AG10803 (cell line): ENCODE measurements at regions not wholly inside any gene's neighbourhood (a gene's known extent, or its start where the extent isn't known, plus 50 kb on each side); places are given as distances from the start of the nearest gene placed in this dataset.

Experiments
- DNase-seq: peaks from one replicate; pipeline ENCODE4 v3.0.0; 2010; ENCODE audit warnings: low read depth
- H3K4me3 ChIP-seq: 2 replicates; pipeline ENCODE4 v1.5.1; 2011; ENCODE audit warnings: mild to moderate bottlenecking, low read length, control low read depth
- CTCF ChIP-seq: conservative IDR thresholded peaks from 2 replicates; pipeline ENCODE4 v1.5.1; 2011; ENCODE audit warnings: mild to moderate bottlenecking, low read length, control low read depth, inconsistent platforms

DNA sequence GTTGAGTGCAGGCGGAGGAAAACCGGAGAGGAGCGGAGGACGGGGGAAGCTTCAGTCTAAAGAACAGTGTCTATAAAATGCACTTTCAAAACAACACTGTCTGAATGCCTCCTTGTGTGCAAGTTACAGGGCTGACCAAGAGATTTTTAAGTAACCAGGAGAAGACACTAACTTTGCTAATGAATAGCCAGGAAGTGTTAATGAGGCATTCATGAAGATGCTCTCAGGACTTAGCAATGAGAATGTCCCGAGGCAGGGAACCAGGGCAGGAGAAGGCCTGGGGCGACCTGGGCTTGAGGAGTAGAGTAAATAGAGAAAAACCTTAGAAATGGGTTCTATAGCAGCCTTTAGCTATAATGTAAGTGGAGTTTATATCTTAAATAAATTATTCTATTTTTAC lies 312.1 kb downstream of the SKIDA1 start:
- no peak for TF ChIP-seq CTCF
- DNase-seq = no peak
- H3K4me3 ChIP-seq = no peak overlapping the region

- H3K4me3 ChIP-seq = no peak overlapping the region
- TF ChIP-seq CTCF = no peak
- DNase-seq = no peak
Measured at GRCh38 chr10:21212912-21213311, 312.6 kb downstream of the SKIDA1 start.

DNA sequence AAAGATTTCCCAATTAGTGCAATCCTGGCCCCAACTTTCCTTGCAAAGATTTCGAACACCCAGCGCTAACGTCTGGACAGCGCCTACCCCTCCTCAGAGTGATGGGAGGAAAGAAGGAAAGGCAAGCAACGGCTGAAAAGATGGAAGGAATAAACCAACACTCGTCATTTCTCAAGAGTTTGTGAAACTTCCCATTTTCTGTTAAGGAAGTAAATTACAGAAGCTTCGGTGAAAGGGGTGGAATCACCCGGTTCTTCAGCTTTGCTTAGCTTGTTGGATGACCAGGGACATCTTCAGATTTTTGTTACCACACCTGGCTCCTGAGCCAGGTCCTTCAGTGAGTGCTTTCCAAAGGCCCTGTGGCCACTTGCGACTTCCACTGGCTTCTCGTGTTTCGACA lies 313.1 kb downstream of the SKIDA1 start:
- TF ChIP-seq CTCF = no peak
- no peak overlapping the region for H3K4me3 ChIP-seq
- no peak for DNase-seq

- no peak for TF ChIP-seq CTCF
- no peak overlapping the region for H3K4me3 ChIP-seq
- DNase-seq = no peak
Measured at GRCh38 chr10:21209495-21209894, 312.4 kb upstream of the NEBL start.

- TF ChIP-seq CTCF = no peak
- no peak for DNase-seq
- no peak overlapping the region for H3K4me3 ChIP-seq
Measured at GRCh38 chr10:21208666-21209316, 311.7 kb upstream of the NEBL start.

DNA sequence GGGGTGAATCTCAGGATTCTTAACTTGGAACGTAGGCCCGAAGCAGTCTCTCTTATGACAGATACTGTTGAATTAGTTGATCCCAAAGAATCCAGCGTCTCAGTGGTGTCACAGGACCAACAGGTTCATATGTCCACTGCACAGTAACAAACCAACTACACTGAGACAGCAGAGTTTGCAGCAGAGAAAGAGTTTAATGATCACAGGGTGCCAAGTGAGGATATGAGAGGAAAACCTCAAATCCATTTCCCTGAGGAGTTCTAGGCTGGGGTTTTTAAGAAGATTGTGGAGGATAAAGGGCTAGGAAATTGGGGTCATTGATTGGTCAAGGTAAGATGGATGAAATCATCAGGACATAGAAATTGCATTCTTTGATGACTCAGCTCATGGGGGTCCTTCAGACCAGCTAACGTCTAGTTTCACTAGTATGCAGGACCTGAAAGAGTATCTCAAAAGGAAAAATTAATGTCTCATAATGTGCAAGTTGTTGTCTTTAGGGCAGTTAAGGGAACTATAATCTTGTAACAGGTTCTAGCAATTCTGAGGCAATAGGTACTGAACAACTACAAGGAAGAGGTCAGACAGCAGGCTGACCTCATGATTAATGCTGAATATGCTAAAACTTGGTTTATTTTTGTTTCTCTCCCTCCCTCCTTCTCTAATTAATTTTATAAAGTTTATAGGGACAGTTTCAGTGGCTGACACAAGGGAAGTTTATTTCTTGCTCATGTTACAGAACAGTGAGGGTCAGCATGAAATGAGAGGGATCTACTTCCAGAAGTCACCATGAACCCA lies 310.9 kb upstream of the NEBL start:
- DNase-seq = no peak
- TF ChIP-seq CTCF = no peak
- no peak overlapping the region for H3K4me3 ChIP-seq

DNA sequence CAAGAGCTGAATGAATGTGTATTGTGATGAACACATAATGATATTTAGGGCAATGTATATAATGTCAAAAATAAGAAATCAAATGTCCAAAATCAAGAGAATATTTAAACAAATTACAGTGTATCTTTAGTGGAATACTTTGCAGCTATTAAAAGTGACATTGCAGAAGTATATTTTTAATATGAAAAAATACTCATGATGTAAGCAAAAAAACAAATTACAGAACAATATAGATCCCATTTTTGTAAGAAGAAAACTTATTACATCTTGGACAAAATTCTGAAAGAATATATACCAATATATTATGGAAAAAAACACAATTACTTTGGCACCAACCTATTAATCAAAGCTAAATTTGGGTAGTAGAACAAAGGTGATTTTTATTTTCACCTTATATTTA lies 308.2 kb upstream of the NEBL start:
- DNase-seq = no peak
- no peak overlapping the region for H3K4me3 ChIP-seq
- TF ChIP-seq CTCF = no peak
